SK-N-SH (cell line): ENCODE measurements at regions not wholly inside any gene's neighbourhood (a gene's known extent, or its start where the extent isn't known, plus 50 kb on each side); places are given as distances from the start of the nearest gene placed in this dataset.

ENCODE experiments used
- CTCF ChIA-PET: fragments of 300-600, 350-600 bp; formaldehyde crosslinking; extraction: SDS; loops from one replicate; lab custom pipeline; 2021; lab: Yijun Ruan, JAX
- POLR2A ChIA-PET: fragments of 350-600 bp; sonication (Branson Sonifier 250); formaldehyde crosslinking; extraction: SDS; loops from one replicate; lab custom pipeline; 2020; ENCODE audit warnings: antibody characterized with exemption, inconsistent platforms; lab: Yijun Ruan, JAX
- DNase-seq: peaks from one replicate; pipeline ENCODE4 v3.0.0; 2012
- H2AFZ ChIP-seq: fragments of 200-600 bp; sonication (generic); 2 replicates; pipeline ENCODE4 v1.8.1; 2016; ENCODE audit warnings: antibody characterized with exemption, mild to moderate bottlenecking, low read depth
- H3F3A ChIP-seq: fragments of 200-600 bp; sonication (generic); replicated peaks from 2 replicates; pipeline ENCODE3; 2016; ENCODE audit warnings: antibody characterized with exemption, mild to moderate bottlenecking; ENCODE audit not compliant: insufficient read depth
- H3K27ac ChIP-seq, 2 experiments: fragments of 200-500 bp in 1 of 2; fragments of 200-600 bp in 1 of 2; sonication (Bioruptor generic) in 1 of 2; sonication (generic), shearing (Covaris generic) in 1 of 2; 2 replicates each; pipeline versions ENCODE4 v1.5.1 to v1.6.1; 2014 to 2016; ENCODE audit warnings: low read depth in 2 of 2, inconsistent platforms in 1 of 2, low read length in 1 of 2, mild to moderate bottlenecking in 1 of 2, mixed read lengths in 1 of 2
- H3K27me3 ChIP-seq: fragments of 200-600 bp; sonication (generic), shearing (Covaris generic); 2 replicates; pipeline ENCODE4 v1.6.1; 2016; ENCODE audit warnings: mixed run types; ENCODE audit not compliant: insufficient read depth
- H3K36me3 ChIP-seq, 2 experiments: fragments of 200-500 bp in 1 of 2; fragments of 200-600 bp in 1 of 2; sonication (Bioruptor generic) in 1 of 2; sonication (generic) in 1 of 2; replicated peaks in 1 of 2; 2 replicates each; pipeline versions ENCODE3 to v1.5.1; 2014 to 2016; ENCODE audit warnings: low read length in 1 of 2, mild to moderate bottlenecking in 1 of 2; ENCODE audit not compliant: insufficient read depth in 2 of 2, control insufficient read depth in 1 of 2
- H3K4me1 ChIP-seq, 2 experiments: fragments of 200-500 bp in 1 of 2; fragments of 200-600 bp in 1 of 2; sonication (Bioruptor generic) in 1 of 2; sonication (generic), shearing (Covaris generic) in 1 of 2; 2 replicates each; pipeline versions ENCODE4 v1.5.1 to v1.6.1; 2014 to 2016; ENCODE audit warnings: low read depth in 1 of 2, low read length in 1 of 2, mixed run types in 1 of 2; ENCODE audit not compliant: insufficient read depth in 2 of 2, control insufficient read depth in 1 of 2
- H3K4me2 ChIP-seq: fragments of 200-600 bp; sonication (generic), shearing (Covaris generic); 2 replicates; pipeline ENCODE4 v1.6.1; 2017; ENCODE audit warnings: mixed run types
- H3K4me3 ChIP-seq, 2 experiments: fragments of 200-500 bp in 1 of 2; fragments of 200-600 bp in 1 of 2; sonication (Bioruptor generic) in 1 of 2; sonication (generic), shearing (Covaris generic) in 1 of 2; 2 replicates each; pipeline versions ENCODE4 v1.5.1 to v1.8.1; 2014 to 2016; ENCODE audit warnings: low read depth in 2 of 2, inconsistent platforms in 1 of 2, low read length in 1 of 2, mild to moderate bottlenecking in 1 of 2, mixed read lengths in 1 of 2, moderate library complexity in 1 of 2
- H3K79me2 ChIP-seq: fragments of 200-600 bp; sonication (generic); 2 replicates; pipeline ENCODE4 v1.8.1; 2017; ENCODE audit warnings: mild to moderate bottlenecking; ENCODE audit not compliant: insufficient read depth
- H3K9ac ChIP-seq: fragments of 200-600 bp; sonication (generic); 2 replicates; pipeline ENCODE4 v1.6.1; 2017; ENCODE audit warnings: mixed run types
- H3K9me2 ChIP-seq: fragments of 200-600 bp; sonication (generic); 2 replicates; pipeline ENCODE4 v1.6.1; 2017; ENCODE audit warnings: mixed run types
- H3K9me3 ChIP-seq: fragments of 200-600 bp; sonication (generic); 2 replicates; pipeline ENCODE4 v1.6.1; 2017; ENCODE audit warnings: mixed run types, mild to moderate bottlenecking, moderate library complexity
- H4K20me1 ChIP-seq: fragments of 200-600 bp; sonication (generic); 2 replicates; pipeline ENCODE4 v1.6.1; 2017; ENCODE audit warnings: mild to moderate bottlenecking, mixed run types; ENCODE audit not compliant: insufficient read depth
- FOSL2 ChIP-seq: IDR thresholded peaks from 2 replicates; pipeline ENCODE4 v1.4.0; 2012; ENCODE audit warnings: low read depth, mild to moderate bottlenecking, moderate library complexity, borderline replicate concordance
- FOXJ3 ChIP-seq: sonication (generic); formaldehyde crosslinking; IDR thresholded peaks from 2 replicates; pipeline ENCODE4 v1.5.1; 2020; ENCODE audit warnings: mild to moderate bottlenecking, missing genetic modification reagents
- MXI1 ChIP-seq: IDR thresholded peaks from 2 replicates; pipeline ENCODE4 v1.6.1; 2012; ENCODE audit warnings: mild to moderate bottlenecking, low read depth, low read length, improper control_type of control experiment
- POLR2AphosphoS5 ChIP-seq: IDR thresholded peaks from 2 replicates; pipeline ENCODE4 v1.6.1; 2012; ENCODE audit warnings: low read depth, low read length
- RFX5 ChIP-seq: IDR thresholded peaks from 2 replicates; pipeline ENCODE4 v1.6.1; 2012; ENCODE audit warnings: mild to moderate bottlenecking, improper control_type of control experiment, low read length
- SMC3 ChIP-seq: IDR thresholded peaks from 2 replicates; pipeline ENCODE4 v1.6.1; 2012; ENCODE audit warnings: low read depth, low read length, improper control_type of control experiment
- TCF12 ChIP-seq: IDR thresholded peaks from 2 replicates; pipeline ENCODE4 v1.4.0; 2012
- USF2 ChIP-seq: fragments of 150-350 bp; IDR thresholded peaks from 2 replicates; pipeline ENCODE4 v1.6.1; 2017; ENCODE audit warnings: antibody characterized with exemption, low read length, low read depth, borderline replicate concordance
- whole genome bisulfite sequencing: methylation state at CpG from one replicate; pipeline ENCODE4 v1.1.6; 2017; ENCODE audit warnings: low lambda C conversion rate; 5-methylcytosine and 5-hydroxymethylcytosine counted together
- TF ChIP-seq, protein P1 (sequence below): fragments of 150-350 bp; IDR thresholded peaks from 2 replicates; pipeline ENCODE4 v1.6.1; 2016; ENCODE audit warnings: mild to moderate bottlenecking, low read depth, low read length
- TF ChIP-seq, protein P2 (sequence below): IDR thresholded peaks from 2 replicates; pipeline ENCODE4; 2012
- TF ChIP-seq, protein P3 (sequence below): IDR thresholded peaks from 2 replicates; pipeline ENCODE4 v1.4.0; 2012; ENCODE audit warnings: low read depth, borderline replicate concordance

GRCh38 chr3:178005961-178006360 is 530.3 kb upstream of the KCNMB2 start:
- H4K20me1 ChIP-seq = no peaks in the 10 kb centered on the region
- TF ChIP-seq, protein P1, sequence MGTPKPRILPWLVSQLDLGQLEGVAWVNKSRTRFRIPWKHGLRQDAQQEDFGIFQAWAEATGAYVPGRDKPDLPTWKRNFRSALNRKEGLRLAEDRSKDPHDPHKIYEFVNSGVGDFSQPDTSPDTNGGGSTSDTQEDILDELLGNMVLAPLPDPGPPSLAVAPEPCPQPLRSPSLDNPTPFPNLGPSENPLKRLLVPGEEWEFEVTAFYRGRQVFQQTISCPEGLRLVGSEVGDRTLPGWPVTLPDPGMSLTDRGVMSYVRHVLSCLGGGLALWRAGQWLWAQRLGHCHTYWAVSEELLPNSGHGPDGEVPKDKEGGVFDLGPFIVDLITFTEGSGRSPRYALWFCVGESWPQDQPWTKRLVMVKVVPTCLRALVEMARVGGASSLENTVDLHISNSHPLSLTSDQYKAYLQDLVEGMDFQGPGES = no peak
- TF ChIP-seq MXI1 (no peak), FOXJ3 (no peak), TCF12 (no peak), USF2 (no peak), FOSL2 (no peak), SMC3 (no peak)
- TF ChIP-seq, protein P2, sequence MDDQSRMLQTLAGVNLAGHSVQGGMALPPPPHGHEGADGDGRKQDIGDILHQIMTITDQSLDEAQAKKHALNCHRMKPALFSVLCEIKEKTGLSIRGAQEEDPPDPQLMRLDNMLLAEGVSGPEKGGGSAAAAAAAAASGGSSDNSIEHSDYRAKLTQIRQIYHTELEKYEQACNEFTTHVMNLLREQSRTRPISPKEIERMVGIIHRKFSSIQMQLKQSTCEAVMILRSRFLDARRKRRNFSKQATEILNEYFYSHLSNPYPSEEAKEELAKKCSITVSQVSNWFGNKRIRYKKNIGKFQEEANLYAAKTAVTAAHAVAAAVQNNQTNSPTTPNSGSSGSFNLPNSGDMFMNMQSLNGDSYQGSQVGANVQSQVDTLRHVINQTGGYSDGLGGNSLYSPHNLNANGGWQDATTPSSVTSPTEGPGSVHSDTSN = no peak
- TF ChIP-seq, protein P3, sequence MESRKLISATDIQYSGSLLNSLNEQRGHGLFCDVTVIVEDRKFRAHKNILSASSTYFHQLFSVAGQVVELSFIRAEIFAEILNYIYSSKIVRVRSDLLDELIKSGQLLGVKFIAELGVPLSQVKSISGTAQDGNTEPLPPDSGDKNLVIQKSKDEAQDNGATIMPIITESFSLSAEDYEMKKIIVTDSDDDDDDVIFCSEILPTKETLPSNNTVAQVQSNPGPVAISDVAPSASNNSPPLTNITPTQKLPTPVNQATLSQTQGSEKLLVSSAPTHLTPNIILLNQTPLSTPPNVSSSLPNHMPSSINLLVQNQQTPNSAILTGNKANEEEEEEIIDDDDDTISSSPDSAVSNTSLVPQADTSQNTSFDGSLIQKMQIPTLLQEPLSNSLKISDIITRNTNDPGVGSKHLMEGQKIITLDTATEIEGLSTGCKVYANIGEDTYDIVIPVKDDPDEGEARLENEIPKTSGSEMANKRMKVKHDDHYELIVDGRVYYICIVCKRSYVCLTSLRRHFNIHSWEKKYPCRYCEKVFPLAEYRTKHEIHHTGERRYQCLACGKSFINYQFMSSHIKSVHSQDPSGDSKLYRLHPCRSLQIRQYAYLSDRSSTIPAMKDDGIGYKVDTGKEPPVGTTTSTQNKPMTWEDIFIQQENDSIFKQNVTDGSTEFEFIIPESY = no peak
- ChIA-PET CTCF (interaction anchor here (0.9 kb wide), 1 partner anchor 15 kb away, joined by 4 read pairs; no protein-coding TSS in a partner anchor), POLR2A (no interaction called here)
- H3K9me3 ChIP-seq = no peaks in the 10 kb centered on the region
- no peaks in the 10 kb centered on the region for H3K27me3 ChIP-seq
- no peaks in the 10 kb centered on the region for H3K9me2 ChIP-seq
- H3K79me2 ChIP-seq = no peaks in the 10 kb centered on the region
- no peak for DNase-seq
- no peak overlapping the region for H3K27ac ChIP-seq
- no peaks in the 10 kb centered on the region; a peak in 1 of 4 replicates for H3K4me1 ChIP-seq
- no peak overlapping the region for H3K4me2 ChIP-seq
- no peak overlapping the region for H3K4me3 ChIP-seq
- no peaks in the 10 kb centered on the region for H3K36me3 ChIP-seq
- 90% methylated on average over 1 of the region's 1 CpG for WGBS
- H2AFZ ChIP-seq = no peak overlapping the region
- no peaks in the 10 kb centered on the region for H3F3A ChIP-seq
- H3K9ac ChIP-seq = no peak overlapping the region

GRCh38 chr3:178010306-178010705 is 525.9 kb upstream of the KCNMB2 start:
- H3K4me2 ChIP-seq = no peak overlapping the region
- no peak for TF ChIP-seq USF2
- no peak for TF ChIP-seq RFX5
- TF ChIP-seq TCF12 = no peak
- no peak for TF ChIP-seq FOXJ3
- TF ChIP-seq POLR2AphosphoS5 = no peak
- TF ChIP-seq MXI1 = no peak
- ChIA-PET CTCF (no interaction called here), POLR2A (no interaction called here)
- DNase-seq = no peak
- H3F3A ChIP-seq = no peaks in the 10 kb centered on the region
- no peak overlapping the region for H3K27ac ChIP-seq
- no peaks in the 10 kb centered on the region; the same call in 1 of the 2 replicates for H3K9me3 ChIP-seq
- H3K4me1 ChIP-seq = no peaks in the 10 kb centered on the region; a peak in 1 of 4 replicates
- H3K79me2 ChIP-seq = no peaks in the 10 kb centered on the region
- 97% methylated on average over 2 of the region's 2 CpGs for WGBS
- no peak overlapping the region for H3K4me3 ChIP-seq
- no peak overlapping the region for H2AFZ ChIP-seq
- no peaks in the 10 kb centered on the region for H3K9me2 ChIP-seq
- no peaks in the 10 kb centered on the region for H4K20me1 ChIP-seq
- no peak overlapping the region for H3K9ac ChIP-seq
- no peaks in the 10 kb centered on the region for H3K36me3 ChIP-seq
- no peaks in the 10 kb centered on the region for H3K27me3 ChIP-seq
